Activated naive CD4-positive, alpha-beta T cell (primary cell): ENCODE measurements at regions not wholly inside any gene's neighbourhood (a gene's known extent, or its start where the extent isn't known, plus 50 kb on each side); places are given as distances from the start of the nearest gene placed in this dataset.

Experiments used
- DNase-seq, 4 experiments: peaks; one replicate each; lab custom pipeline; 2025; lab: John Stamatoyannopoulos, UW

- no peak for DNase-seq
These were observed 142.2 kb downstream of the IRS2 start for GRCh38 chr13:109644069-109644750.

- no peak for DNase-seq
These were observed 144.0 kb downstream of the IRS2 start for GRCh38 chr13:109642358-109642757.

DNA sequence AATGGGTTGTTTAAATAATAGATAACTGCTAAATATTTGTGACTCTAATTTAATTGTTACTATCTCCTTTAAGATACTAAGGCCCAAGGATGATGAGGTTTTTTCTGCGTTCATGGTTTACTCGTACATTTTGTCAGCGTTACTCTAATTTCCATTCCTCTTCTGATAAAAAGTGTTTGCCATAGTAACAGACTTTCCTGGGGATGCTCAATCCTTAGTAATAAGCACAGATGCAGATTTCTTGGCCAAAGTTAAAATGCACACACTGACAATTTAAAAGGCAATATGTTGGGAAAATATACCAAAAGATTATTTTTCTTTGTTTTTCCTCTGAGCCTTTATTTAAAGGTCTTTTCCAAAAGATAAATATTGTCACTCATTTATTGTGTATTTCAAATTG lies 149.6 kb downstream of the IRS2 start:
- DNase-seq, result no peak

GRCh38 chr13:109631069-109631468 lies 155.3 kb downstream of the IRS2 start:
- no peak for DNase-seq

DNA sequence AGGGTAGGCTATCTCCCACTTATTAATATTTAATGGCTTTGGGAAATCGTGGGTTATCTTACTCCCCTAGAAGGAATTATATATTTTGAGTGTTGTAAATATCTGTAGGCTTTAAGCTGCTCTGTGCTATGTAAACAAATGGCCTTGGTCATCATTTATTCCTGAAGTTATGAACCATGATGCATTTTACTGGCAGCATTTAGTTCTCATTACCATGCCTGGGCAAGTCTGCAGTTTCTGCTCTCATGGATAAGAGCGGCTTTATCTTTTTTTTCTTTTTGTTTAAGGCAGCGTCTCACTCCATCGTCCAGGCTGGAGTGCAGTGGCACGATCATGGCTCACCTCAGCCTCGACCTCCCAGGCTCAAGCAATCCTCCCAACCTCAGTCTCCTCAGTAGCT lies 156.1 kb downstream of the IRS2 start:
- DNase-seq, result no peak

DNA sequence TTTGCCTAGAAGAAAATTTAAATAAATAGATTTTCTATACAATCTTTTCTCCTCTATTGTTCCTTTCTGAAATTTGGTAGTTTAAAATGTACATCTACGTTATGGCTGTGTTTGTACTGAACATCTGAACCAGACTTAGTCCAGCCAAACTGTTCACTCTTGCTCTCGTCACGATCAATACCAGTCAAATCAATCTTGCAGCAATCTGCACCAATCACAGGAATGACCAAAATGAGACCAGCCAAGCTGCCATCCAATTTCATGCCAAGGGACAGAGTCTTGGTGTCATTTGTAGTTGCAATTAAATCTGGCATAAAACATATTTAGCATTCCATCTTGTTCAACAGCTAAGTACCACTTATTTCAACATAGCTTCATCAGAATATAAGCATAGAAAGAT lies 156.6 kb downstream of the IRS2 start:
- DNase-seq, result no peak

GRCh38 chr13:109628251-109628699 lies 158.1 kb downstream of the IRS2 start:
- DNase-seq, result no peak

DNA sequence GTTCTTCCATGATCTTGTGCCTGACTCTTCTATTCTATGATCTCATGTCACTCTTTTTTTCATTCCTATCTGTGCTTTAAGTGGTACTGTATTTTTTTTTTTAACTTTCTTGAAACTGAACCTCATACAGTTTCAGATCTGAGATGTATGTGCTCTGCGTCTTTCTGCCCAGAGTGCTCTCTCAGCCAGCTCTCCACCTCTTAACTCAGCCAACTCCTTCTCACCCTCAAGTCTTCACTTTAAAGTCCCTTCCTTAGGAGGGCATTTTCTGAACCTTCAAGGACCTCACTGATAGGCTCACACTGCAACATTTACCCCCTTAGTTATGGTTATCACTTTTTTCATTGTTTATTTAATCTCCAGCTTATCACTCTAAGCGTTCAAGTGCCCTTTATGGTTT lies 158.7 kb downstream of the IRS2 start:
- no peak for DNase-seq

GRCh38 chr13:109626386-109627171 lies 159.8 kb downstream of the IRS2 start:
- no peak for DNase-seq

DNA sequence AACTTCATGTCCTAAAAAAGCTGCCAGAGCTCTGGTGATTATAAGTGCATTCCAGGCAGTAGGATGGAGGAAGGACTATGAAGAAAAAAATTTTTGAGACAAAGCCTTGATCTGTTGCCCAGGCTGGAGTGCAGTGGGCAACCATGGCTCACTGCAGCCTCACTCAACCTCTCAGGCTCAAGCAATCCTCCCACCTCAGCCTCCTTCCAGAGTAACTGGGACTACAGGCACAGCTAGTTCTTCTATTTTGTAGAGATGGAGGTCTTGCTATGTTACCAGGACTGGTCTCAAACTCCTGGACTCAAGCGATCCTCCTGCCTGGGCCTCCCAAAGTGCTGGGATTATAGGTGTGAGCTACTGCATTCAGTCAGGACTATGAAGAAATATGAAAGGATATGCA lies 161.2 kb downstream of the IRS2 start:
- no peak for DNase-seq

DNA sequence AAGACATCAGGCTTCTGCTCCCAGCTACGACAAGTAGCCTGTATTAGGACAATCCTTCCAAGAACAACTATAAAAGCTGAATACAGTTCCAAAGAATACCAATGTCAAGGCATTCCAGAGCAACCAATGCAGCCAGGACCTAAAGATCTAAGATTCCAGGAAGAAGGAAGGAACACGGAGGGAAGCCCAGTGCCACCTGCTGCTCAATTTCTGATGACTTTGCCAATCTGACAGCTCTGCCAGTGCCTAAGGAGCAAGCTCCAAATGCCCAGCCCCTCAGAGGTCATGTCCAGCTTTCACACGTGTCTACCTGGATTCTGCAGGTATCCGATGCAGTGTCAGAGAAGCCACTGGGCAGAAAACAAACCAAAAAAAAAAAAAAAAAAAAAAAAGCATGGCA lies 164.4 kb downstream of the IRS2 start:
- DNase-seq, result no peak

DNA sequence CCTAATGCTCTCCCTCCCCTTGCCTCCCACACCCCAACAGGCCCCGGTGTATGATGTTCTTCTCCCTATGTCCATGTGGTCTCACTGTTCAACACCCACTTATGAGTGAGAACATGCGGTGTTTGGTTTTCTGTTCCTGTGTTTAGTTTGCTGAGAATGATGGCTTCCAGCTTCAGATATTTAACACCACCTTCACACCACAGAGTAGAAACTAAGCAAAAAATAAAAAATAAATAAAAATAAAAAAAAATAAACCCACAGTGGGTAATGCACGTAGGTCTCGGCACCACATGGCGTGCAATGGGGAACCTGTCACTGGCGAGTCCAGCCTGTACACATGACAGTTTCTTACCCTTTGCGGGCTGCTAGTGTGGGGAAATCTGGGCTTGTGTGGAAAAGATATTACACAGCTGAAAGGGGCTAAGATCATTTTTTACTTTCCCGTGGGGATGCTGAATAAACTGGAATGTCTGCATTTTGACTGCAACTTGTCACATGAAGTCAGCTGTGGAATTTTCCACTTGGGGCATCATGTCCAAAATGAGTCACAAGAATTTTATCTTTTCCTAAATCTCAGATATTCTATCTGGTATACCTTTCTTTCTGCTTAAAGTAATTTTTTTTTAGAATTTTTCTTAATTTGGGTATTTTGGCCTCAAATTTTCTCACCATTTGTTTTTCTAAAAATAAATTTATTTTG lies 170.5 kb downstream of the IRS2 start:
- DNase-seq, result no peak

- no peak for DNase-seq
These were observed 174.3 kb downstream of the IRS2 start for GRCh38 chr13:109611912-109612691.

- DNase-seq, result peak in 2 of 4 experiments; percentile 8 to 16
These were observed 175.9 kb downstream of the IRS2 start for GRCh38 chr13:109610517-109610916.

- no peak for DNase-seq
These were observed 177.9 kb downstream of the IRS2 start for GRCh38 chr13:109608503-109608902.

- no peak for DNase-seq
These were observed 178.3 kb downstream of the IRS2 start for GRCh38 chr13:109608059-109608458.

DNA sequence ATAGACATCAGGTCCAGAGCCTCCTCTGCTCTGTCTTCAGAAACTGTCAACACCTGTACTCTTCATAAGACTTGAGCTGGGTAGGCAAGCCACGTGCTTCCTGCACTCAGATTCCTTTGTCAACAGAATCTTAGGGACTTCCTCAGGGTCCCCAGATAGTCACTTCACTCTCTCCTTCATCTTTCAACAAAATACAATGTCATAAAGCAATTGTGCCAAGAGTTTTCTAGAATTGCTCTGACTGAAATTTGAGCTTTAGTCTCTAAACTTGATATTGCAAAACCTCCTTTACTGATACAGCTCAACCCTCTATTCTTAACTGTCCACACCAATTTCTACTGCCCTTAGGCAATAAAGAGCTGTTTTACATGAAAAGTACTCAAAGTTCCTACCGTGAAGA lies 179.9 kb downstream of the IRS2 start:
- no peak for DNase-seq

DNA sequence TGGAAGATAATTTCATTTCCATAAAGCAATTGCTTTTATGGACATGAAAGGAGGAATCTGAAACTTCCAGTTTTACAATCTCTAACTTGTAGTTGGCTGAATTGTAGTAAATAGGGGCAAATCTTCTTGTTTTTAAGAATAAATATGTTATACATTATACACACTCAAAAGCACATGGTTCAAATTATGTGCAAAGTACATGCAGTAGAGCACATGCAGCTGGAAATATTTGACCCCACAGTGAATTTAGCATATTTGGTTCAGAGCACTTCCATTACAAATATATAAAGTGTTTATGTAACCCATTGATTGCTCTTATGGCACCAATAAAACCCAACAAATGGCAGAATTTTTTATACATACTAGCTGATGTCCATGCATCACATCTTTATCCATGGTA lies 180.5 kb downstream of the IRS2 start:
- no peak for DNase-seq

DNA sequence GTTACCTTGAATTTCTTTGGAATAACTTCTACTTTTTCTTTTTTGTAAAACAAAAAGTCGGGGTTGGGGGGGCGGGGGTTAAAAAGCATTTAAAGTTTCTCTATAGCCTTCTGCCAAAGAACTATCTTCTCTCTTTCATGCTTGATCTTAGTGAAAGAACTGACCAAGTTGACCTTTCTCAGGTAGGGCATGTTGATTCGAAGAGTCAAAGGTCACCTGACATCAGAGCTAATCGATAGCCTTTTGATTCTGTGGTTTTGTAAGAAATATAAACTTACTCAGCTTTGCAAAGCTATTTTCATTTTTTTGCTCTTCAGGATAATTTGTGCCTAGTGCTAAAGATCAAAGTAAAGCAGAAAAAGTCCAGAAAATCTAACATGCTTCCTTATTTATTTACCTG lies 181.5 kb downstream of the IRS2 start:
- no peak for DNase-seq

DNA sequence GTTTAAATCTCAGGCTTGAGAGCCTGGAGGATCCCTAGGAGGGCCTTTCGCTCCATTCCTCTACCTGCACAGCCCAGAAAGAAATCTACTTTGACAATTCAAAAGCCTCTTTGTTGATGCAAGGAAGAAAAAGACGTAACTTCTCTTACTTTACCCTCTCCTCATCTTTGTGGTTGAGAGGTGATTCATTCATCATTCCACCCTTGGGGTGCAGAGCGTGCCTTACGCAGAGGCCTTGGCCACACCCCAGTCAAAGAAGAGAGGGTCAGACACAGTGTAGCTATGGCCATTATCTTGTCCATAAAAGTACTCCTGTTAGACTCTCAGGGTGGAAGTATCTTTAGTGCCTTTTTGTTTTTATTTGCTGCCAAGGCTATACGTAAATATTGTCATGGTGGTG lies 184.0 kb downstream of the IRS2 start:
- DNase-seq, result no peak

DNA sequence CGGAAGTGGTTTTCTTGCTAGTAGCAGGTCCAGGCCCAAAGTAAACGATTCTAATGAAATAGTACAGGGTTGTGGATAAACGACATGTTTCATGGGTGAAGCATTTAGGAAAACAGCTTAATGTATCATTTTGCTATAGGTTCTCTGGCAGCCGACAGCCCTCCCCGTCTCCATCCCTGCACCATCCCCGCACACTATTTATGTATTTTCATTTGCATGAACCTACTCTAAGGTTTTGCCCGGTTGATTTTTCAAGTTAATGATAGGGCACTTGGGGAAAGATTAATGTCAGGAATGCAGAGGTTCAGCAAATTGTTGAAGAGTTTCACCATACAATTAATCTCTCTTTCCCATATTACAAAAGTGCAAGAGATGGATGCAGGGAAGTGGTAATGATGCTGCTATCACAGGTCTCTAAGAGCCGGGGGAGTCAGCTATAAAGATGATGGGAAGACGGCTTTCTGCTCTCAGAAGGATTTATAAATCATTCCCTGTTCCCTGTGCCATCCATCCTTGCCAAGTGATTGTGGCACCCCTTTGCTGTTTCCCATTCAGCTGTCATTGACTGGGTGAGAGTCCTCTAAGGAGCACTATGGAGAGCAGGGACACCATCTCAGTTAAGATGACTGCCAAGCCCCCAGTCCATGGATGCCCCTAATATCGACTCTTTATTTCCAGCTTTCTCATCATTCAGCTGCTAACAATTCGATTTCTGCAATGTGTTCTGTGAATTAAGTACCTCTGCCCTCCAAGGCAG lies 186.3 kb downstream of the IRS2 start:
- no peak for DNase-seq
